OCI-LY1 (cell line): ENCODE measurements at regions not wholly inside any gene's neighbourhood (a gene's known extent, or its start where the extent isn't known, plus 50 kb on each side); places are given as distances from the start of the nearest gene placed in this dataset.

Source experiments
- H2AFZ ChIP-seq: fragments of 200-600 bp; sonication (generic), shearing (Covaris generic); 2 replicates; pipeline ENCODE4 v1.6.0; 2014; ENCODE audit warnings: antibody characterized with exemption, mild to moderate bottlenecking, low read length
- H3F3A ChIP-seq: fragments of 200-600 bp; sonication (generic), shearing (Covaris generic); 2 replicates; pipeline ENCODE4 v1.6.0; 2014; ENCODE audit warnings: mild to moderate bottlenecking, antibody characterized with exemption, low read length, moderate library complexity; ENCODE audit not compliant: insufficient read depth
- H3K27ac ChIP-seq: fragments of 200-600 bp; sonication (generic); 2 replicates; pipeline ENCODE4 v1.5.1; 2014; ENCODE audit warnings: low read length, mixed run types, mild to moderate bottlenecking, low read depth; ENCODE audit not compliant: poor library complexity, severe bottlenecking
- H3K27me3 ChIP-seq: fragments of 200-600 bp; sonication (generic); 2 replicates; pipeline ENCODE4 v1.6.0; 2014; ENCODE audit warnings: antibody characterized with exemption, mild to moderate bottlenecking, low read length, moderate library complexity; ENCODE audit not compliant: insufficient read depth
- H3K36me3 ChIP-seq: fragments of 200-600 bp; sonication (generic); 2 replicates; pipeline ENCODE4 v1.6.1; 2014; ENCODE audit warnings: mild to moderate bottlenecking, antibody characterized with exemption, low read length, moderate library complexity, mixed read lengths; ENCODE audit not compliant: insufficient read depth
- H3K4me1 ChIP-seq: fragments of 200-600 bp; sonication (generic); 2 replicates; pipeline ENCODE4 v1.5.1; 2014; ENCODE audit warnings: mild to moderate bottlenecking, low read length, moderate library complexity; ENCODE audit not compliant: insufficient read depth, severe bottlenecking
- H3K4me2 ChIP-seq: fragments of 200-600 bp; sonication (generic), shearing (Covaris generic); 2 replicates; pipeline ENCODE4 v1.6.1; 2014; ENCODE audit warnings: low read length
- H3K4me3 ChIP-seq: fragments of 200-600 bp; sonication (generic); 2 replicates; pipeline ENCODE4 v1.5.1; 2014; ENCODE audit warnings: low read length, low read depth, mild to moderate bottlenecking, mixed read lengths; ENCODE audit not compliant: poor library complexity, severe bottlenecking
- H3K79me2 ChIP-seq: fragments of 200-600 bp; shearing (Covaris generic); 2 replicates; pipeline ENCODE4 v1.6.1; 2016; ENCODE audit warnings: mixed run types, low read length, mixed read lengths; ENCODE audit not compliant: insufficient read depth
- H3K9ac ChIP-seq: fragments of 200-600 bp; sonication (generic), shearing (Covaris generic); 2 replicates; pipeline ENCODE4 v1.6.1; 2014; ENCODE audit warnings: mild to moderate bottlenecking, low read length, mixed read lengths
- H3K9me2 ChIP-seq: fragments of 200-600 bp; sonication (generic), shearing (Covaris generic); 2 replicates; pipeline ENCODE4 v1.6.1; 2014; ENCODE audit warnings: low read depth, mild to moderate bottlenecking, low read length, mixed read lengths
- H3K9me3 ChIP-seq: fragments of 200-600 bp; shearing (Covaris generic); 2 replicates; pipeline ENCODE4 v1.6.1; 2014; ENCODE audit warnings: low read length, mixed read lengths
- H4K20me1 ChIP-seq: fragments of 200-600 bp; sonication (generic), shearing (Covaris generic); 2 replicates; pipeline ENCODE4 v1.6.0; 2016; ENCODE audit warnings: mild to moderate bottlenecking, low read length; ENCODE audit not compliant: insufficient read depth
- EZH2 ChIP-seq: fragments of 200-600 bp; sonication (generic), shearing (Covaris generic); IDR thresholded peaks from 2 replicates; pipeline ENCODE4 v1.8.0; 2017; ENCODE audit warnings: borderline replicate concordance, mixed run types, mild to moderate bottlenecking, antibody characterized with exemption, low read length, moderate library complexity, mixed read lengths
- TF ChIP-seq, protein P1 (sequence below): fragments of 200-600 bp; sonication (generic), shearing (Covaris generic); IDR thresholded peaks from 2 replicates; pipeline ENCODE4 v1.5.1; 2017; ENCODE audit warnings: mild to moderate bottlenecking, antibody characterized with exemption, low read length, moderate library complexity, mixed read lengths

DNA sequence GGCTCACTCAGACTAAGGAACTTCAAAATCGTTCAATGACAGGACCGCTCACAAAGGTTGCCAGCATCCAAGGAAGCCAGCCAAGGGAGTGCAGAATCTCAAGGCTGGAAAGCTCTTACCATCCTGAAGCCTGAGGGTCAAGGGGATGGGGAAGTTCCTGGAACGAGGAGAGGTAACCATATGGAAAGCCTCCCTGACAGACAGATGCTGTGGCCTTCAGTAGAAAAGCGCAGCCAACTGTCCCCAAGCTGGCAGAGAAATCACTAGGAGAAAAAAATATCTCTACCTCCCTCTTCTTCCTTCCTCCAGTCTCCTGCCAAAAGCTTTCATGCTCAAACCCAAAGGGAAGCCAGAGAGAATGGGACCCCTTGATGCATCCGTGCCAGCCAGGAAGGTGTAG lies 90.5 kb upstream of the RANBP3L start:
- Histone ChIP-seq H3K27me3 (no peaks in the 10 kb centered on the region), H3F3A (no peaks in the 10 kb centered on the region), H3K9ac (no peak overlapping the region), H3K4me3 (no peak overlapping the region), H3K27ac (no peak overlapping the region), H3K4me2 (no peak overlapping the region), H3K9me2 (no peaks in the 10 kb centered on the region), H3K36me3 (no peaks in the 10 kb centered on the region), H3K79me2 (no peaks in the 10 kb centered on the region), H4K20me1 (no peaks in the 10 kb centered on the region), H3K4me1 (peaks cover 12% of the 10 kb centered on the region), H2AFZ (no peak overlapping the region), H3K9me3 (no peaks in the 10 kb centered on the region)
- no peak for TF ChIP-seq EZH2
- TF ChIP-seq, protein P1, sequence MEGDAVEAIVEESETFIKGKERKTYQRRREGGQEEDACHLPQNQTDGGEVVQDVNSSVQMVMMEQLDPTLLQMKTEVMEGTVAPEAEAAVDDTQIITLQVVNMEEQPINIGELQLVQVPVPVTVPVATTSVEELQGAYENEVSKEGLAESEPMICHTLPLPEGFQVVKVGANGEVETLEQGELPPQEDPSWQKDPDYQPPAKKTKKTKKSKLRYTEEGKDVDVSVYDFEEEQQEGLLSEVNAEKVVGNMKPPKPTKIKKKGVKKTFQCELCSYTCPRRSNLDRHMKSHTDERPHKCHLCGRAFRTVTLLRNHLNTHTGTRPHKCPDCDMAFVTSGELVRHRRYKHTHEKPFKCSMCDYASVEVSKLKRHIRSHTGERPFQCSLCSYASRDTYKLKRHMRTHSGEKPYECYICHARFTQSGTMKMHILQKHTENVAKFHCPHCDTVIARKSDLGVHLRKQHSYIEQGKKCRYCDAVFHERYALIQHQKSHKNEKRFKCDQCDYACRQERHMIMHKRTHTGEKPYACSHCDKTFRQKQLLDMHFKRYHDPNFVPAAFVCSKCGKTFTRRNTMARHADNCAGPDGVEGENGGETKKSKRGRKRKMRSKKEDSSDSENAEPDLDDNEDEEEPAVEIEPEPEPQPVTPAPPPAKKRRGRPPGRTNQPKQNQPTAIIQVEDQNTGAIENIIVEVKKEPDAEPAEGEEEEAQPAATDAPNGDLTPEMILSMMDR, result no peak

DNA sequence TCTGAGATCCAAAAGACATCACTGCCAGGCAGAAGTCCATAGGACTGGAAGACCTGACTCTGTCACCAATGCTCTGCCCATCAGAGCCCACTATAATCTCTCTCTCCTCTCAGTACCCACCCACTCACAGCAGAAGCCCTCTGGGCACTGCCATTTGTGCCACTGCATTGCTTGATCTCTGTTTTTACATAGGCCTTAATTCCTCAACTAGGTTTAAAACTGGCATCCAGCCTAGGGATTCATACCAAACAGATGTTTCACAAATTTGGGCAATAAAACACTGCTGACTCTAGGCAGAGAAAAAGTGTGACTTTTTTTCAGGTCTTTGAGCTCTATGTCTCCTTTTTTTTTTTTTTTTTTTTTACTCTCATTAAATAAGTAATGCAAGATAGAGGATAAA lies 91.1 kb upstream of the RANBP3L start:
- Histone ChIP-seq H3K27me3 (no peaks in the 10 kb centered on the region), H3K9me3 (no peaks in the 10 kb centered on the region), H4K20me1 (no peaks in the 10 kb centered on the region), H3K36me3 (no peaks in the 10 kb centered on the region), H3K4me3 (no peak overlapping the region), H3K79me2 (no peaks in the 10 kb centered on the region), H3K4me1 (peaks cover 12% of the 10 kb centered on the region), H3F3A (no peaks in the 10 kb centered on the region), H3K9me2 (no peaks in the 10 kb centered on the region), H3K9ac (no peak overlapping the region), H3K4me2 (no peak overlapping the region), H3K27ac (no peak overlapping the region), H2AFZ (no peak overlapping the region)
- TF ChIP-seq, protein P1, result no peak
- no peak for TF ChIP-seq EZH2

DNA sequence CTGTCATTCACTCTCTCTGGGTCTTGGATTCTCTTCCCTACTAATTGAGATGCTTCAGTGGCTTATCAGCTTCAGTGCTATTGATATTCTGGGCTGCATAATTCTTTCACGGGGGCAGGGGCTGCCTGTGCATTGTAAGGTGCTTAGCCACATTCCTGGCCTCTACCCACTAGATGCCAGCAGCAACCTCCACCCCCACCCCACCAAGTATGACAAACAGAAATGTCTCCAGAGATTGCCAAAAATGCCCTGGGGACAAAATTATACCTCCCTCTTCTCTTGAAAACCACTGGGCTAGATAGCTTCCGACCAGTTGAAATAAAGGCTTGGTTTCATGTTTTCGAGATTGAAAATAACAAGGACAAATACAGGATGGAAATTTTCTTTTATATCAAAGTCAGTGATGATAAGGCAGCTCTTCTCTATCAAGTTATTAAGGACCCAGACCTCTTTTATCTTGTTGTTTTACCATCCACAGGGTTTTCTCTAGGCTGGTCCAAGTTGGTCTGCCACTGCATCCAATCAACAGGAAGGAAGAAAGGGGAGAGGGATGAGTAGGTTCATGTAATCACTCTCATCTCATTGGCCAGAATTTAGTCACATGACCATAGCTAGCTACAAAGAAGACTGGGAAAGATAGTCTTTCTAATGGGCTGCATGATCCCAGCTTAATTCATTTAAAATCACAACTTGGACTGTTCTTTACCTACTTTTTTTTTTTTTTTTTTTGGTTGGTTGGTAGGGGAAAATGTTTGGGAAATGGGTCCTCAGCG lies 92.1 kb upstream of the RANBP3L start:
- Histone ChIP-seq H3K4me1 (peaks cover 12% of the 10 kb centered on the region), H3K9me3 (no peaks in the 10 kb centered on the region), H3K79me2 (no peaks in the 10 kb centered on the region), H2AFZ (no peak overlapping the region), H3K4me2 (no peak overlapping the region), H3F3A (no peaks in the 10 kb centered on the region), H4K20me1 (no peaks in the 10 kb centered on the region), H3K27me3 (no peaks in the 10 kb centered on the region), H3K36me3 (no peaks in the 10 kb centered on the region), H3K9me2 (no peaks in the 10 kb centered on the region), H3K27ac (no peak overlapping the region), H3K4me3 (no peak overlapping the region), H3K9ac (no peak overlapping the region)
- no peak for TF ChIP-seq EZH2
- TF ChIP-seq, protein P1, result no peak
